Activated CD8-positive, alpha-beta memory T cell treated with anti-CD3 and anti-CD28 coated beads, Interleukin-2, amount 10 ng/mL, durations not matched to agents 7 days and 5 days (primary cell): ENCODE measurements at regions not wholly inside any gene's neighbourhood (a gene's known extent, or its start where the extent isn't known, plus 50 kb on each side); places are given as distances from the start of the nearest gene placed in this dataset.

Experiments
- ATAC-seq: fragments of 150-1000 bp; cut with Tn5 transposase; one replicate; pipeline ENCODE4 v1.10.0; 2021; ENCODE audit warnings: moderate library complexity
- CTCF ChIA-PET: fragments of 350-600 bp; sonication (Branson Sonifier 250); formaldehyde crosslinking; loops from one replicate; lab custom pipeline; 2021; ENCODE audit warnings: antibody characterized with exemption; lab: Charles Lee
- DNase-seq: peaks from one replicate; pipeline ENCODE4 v3.0.0-alpha.2; 2020
- H3K27ac Mint-ChIP-seq: one replicate; pipeline ENCODE4 v1.8.0; 2021; ENCODE audit warnings: mild to moderate bottlenecking, mixed read lengths
- H3K27me3 Mint-ChIP-seq: one replicate; pipeline ENCODE4 v1.8.0; 2021; ENCODE audit warnings: mixed read lengths
- H3K36me3 Mint-ChIP-seq: one replicate; pipeline ENCODE4 v1.8.0; 2021; ENCODE audit warnings: mild to moderate bottlenecking, mixed read lengths
- H3K4me1 Mint-ChIP-seq: one replicate; pipeline ENCODE4 v1.8.0; 2021; ENCODE audit warnings: mixed read lengths
- H3K4me3 Mint-ChIP-seq: one replicate; pipeline ENCODE4 v1.8.0; 2021; ENCODE audit warnings: mild to moderate bottlenecking, moderate library complexity, mixed read lengths
- H3K9me3 Mint-ChIP-seq: one replicate; pipeline ENCODE4 v1.8.0; 2022; ENCODE audit warnings: low read depth, mixed read lengths

DNA sequence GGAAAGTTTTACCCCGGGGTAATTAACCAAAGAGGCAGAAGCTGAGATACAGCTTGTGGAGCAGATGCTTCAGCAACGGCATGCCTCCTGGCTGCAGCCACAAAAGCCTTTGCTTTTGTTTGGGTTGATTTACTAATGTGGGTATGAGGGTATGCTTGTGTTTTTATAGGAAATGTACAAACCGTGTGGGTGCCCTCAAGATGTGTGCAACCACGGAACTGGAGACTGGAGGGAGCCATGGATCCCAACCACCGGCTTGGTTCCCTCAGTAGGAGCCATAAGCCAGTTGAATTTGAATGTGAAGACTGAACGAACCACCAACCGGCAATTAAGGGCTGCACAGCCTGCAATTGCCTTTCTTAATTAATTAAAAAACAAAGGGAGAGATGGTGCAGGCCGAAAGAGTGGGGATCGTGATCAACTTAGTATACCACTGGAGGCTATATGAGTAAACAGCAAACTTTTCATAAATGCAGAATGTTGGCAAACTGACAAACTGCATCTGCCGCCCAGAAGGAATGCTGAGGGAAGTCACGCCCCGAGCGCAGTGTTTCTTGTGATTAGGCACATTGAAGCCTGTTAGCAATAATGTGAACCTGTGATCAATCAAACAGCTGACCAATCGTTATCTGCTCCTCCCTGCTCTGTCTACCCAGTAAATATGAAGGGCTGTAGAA, 104.1 kb downstream of the DISP1 start:
- no peak overlapping the region for H3K4me3 Mint-ChIP-seq
- DNase-seq = no peak
- CTCF ChIA-PET = interaction anchor here (1.3 kb wide), 1 partner anchor 11 kb away, joined by 3 read pairs; no protein-coding TSS in a partner anchor
- H3K27me3 Mint-ChIP-seq = no peaks in the 10 kb centered on the region
- peaks cover 6% of the 10 kb centered on the region for H3K36me3 Mint-ChIP-seq
- no peak overlapping the region for H3K27ac Mint-ChIP-seq
- no peak for ATAC-seq
- H3K4me1 Mint-ChIP-seq = no peaks in the 10 kb centered on the region
- H3K9me3 Mint-ChIP-seq = peaks cover 4% of the 10 kb centered on the region

DNA sequence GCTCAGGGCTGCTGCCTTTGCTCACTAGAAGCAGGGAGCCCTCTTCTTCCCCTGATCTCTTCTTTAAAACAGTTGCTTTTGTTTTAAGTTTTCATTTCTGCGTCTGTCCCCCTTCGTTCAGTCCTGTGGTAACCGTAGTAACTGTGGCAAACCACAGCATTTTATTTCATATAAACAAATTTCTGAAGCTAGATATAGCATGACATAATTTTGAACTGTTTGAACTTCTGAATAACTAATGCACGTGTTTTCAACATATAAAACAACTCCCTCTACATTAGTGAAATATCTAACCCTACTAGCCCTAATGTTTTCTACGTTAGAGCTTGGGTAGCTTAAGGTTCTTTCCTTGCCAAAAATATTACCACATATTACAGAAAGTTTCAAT, 104.6 kb downstream of the DISP1 start:
- no peak for ATAC-seq
- Mint-ChIP-seq H3K27ac (no peak overlapping the region), H3K4me3 (no peak overlapping the region), H3K4me1 (no peaks in the 10 kb centered on the region), H3K36me3 (peaks cover 6% of the 10 kb centered on the region), H3K9me3 (peaks cover 4% of the 10 kb centered on the region), H3K27me3 (no peaks in the 10 kb centered on the region)
- DNase-seq = no peak
- CTCF ChIA-PET = interaction anchor here (1.3 kb wide), 1 partner anchor 11 kb away, joined by 3 read pairs; no protein-coding TSS in a partner anchor

DNA sequence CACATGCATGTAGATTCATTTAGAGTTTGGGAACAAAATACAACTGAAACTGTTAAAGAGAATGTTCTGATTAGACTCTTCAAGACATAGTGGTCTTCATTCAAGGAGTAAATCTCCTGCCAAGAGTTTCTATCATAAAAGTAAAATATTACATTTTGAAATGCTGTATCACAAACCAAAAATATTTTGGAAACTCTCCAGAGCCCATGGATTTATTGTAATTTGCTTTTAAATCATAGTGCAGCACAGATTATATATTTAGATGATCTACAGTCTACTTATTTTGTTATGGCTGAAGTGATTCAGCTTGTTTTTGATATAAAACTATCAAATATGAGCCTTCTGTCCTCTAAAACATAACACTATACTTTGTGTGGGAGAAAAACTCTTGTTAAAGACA, 105.3 kb downstream of the DISP1 start:
- Mint-ChIP-seq H3K27ac (no peak overlapping the region), H3K27me3 (no peaks in the 10 kb centered on the region), H3K9me3 (peaks cover 4% of the 10 kb centered on the region), H3K4me1 (no peaks in the 10 kb centered on the region), H3K36me3 (peaks cover 6% of the 10 kb centered on the region), H3K4me3 (no peak overlapping the region)
- ATAC-seq = no peak
- CTCF ChIA-PET = no interaction called here
- DNase-seq = no peak

DNA sequence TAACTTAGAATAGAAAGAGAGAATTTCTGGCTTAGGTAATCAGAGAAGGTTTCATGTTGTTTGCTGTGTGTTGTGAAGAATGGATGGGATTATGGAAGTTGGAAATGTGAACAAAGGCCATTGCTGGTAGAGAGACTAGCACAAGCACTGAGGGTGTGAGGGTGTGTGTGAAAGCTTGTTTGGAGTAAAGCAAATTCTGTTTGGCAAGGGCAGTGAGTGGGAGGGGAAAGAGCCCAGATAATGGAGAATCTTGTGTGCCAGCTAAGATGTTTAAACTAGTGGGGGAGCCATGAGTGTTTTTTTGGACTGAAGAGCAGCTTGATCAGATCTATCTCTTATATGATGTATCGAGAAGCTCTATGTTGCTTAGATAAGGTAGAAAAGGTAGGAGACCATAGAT, 107.1 kb downstream of the DISP1 start:
- DNase-seq (no peak), ATAC-seq (no peak)
- no peak overlapping the region for H3K4me3 Mint-ChIP-seq
- H3K27ac Mint-ChIP-seq = no peak overlapping the region
- no peaks in the 10 kb centered on the region for H3K4me1 Mint-ChIP-seq
- H3K27me3 Mint-ChIP-seq = no peaks in the 10 kb centered on the region
- peaks cover 4% of the 10 kb centered on the region for H3K9me3 Mint-ChIP-seq
- peaks cover 6% of the 10 kb centered on the region for H3K36me3 Mint-ChIP-seq
- CTCF ChIA-PET = no interaction called here

DNA sequence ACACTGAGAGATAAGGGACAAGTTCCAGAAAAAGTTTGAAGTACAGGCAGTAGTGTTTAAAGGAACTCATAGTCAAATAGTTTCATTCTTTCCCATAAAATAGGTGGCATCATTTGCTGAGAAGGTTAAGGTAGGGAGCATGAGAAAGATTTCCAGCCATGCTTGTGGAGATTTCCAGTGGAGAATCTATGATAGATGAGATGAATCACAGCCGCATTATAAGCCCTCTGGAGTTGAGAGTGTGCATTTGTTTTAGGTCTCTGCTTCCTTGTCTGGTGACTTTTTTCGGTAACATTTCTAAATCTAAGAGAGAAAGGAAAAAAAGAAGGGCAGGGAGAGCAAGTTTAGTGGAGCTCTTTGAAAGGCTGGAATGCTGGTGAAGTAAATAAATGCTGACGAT, 108.7 kb downstream of the DISP1 start:
- no peak overlapping the region for H3K4me3 Mint-ChIP-seq
- no peak overlapping the region for H3K27ac Mint-ChIP-seq
- ATAC-seq = no peak
- H3K9me3 Mint-ChIP-seq = no peaks in the 10 kb centered on the region
- H3K4me1 Mint-ChIP-seq = no peaks in the 10 kb centered on the region
- CTCF ChIA-PET = no interaction called here
- H3K36me3 Mint-ChIP-seq = no peaks in the 10 kb centered on the region
- DNase-seq = no peak
- H3K27me3 Mint-ChIP-seq = no peaks in the 10 kb centered on the region

DNA sequence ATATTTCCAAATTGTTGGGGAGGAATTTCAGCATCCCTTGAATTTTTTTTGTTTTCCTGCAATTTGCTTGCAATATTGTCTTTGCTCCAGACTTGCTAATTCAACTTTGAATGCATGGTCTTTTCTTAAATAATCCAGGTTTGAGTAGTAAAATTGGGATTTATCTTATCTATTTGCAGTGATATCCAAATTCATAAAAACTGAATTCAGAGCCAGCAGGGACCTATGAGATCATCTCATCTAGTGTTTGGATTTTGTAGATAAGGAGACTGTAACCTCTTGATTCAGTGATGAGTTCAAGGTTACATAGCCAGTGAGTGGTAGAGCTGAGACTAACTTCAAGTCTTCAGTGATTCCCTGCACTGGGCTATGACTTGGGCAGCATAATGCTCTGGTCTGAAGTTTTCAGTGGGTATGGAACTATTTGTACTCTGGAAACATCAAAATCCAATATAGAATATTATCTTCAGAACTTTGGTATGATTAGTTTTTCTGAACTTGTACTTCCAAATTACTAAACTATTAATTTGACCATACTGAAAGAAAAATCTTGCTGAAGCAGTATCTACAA, 109.4 kb downstream of the DISP1 start:
- CTCF ChIA-PET = no interaction called here
- no peak for DNase-seq
- no peak for ATAC-seq
- no peaks in the 10 kb centered on the region for H3K36me3 Mint-ChIP-seq
- no peak overlapping the region for H3K27ac Mint-ChIP-seq
- no peaks in the 10 kb centered on the region for H3K4me1 Mint-ChIP-seq
- H3K4me3 Mint-ChIP-seq = no peak overlapping the region
- H3K9me3 Mint-ChIP-seq = no peaks in the 10 kb centered on the region
- no peaks in the 10 kb centered on the region for H3K27me3 Mint-ChIP-seq

- no peak for ATAC-seq
- no peak for DNase-seq
- H3K27me3 Mint-ChIP-seq = no peaks in the 10 kb centered on the region
- H3K36me3 Mint-ChIP-seq = no peaks in the 10 kb centered on the region
- H3K4me1 Mint-ChIP-seq = no peaks in the 10 kb centered on the region
- no peak overlapping the region for H3K27ac Mint-ChIP-seq
- CTCF ChIA-PET = no interaction called here
- H3K9me3 Mint-ChIP-seq = no peaks in the 10 kb centered on the region
- no peak overlapping the region for H3K4me3 Mint-ChIP-seq
Measured at GRCh38 chr1:222926566-222926965, 111.7 kb downstream of the DISP1 start.

- no peaks in the 10 kb centered on the region for H3K4me1 Mint-ChIP-seq
- H3K27me3 Mint-ChIP-seq = no peaks in the 10 kb centered on the region
- no peak for ATAC-seq
Measured at GRCh38 chr1:222927031-222927430, 112.2 kb downstream of the DISP1 start.

GRCh38 chr1:222928212-222928611, 113.4 kb downstream of the DISP1 start:
- Mint-ChIP-seq H3K9me3 (no peaks in the 10 kb centered on the region), H3K27me3 (no peaks in the 10 kb centered on the region), H3K4me1 (no peaks in the 10 kb centered on the region), H3K4me3 (no peak overlapping the region), H3K36me3 (no peaks in the 10 kb centered on the region), H3K27ac (no peak overlapping the region)
- CTCF ChIA-PET = interaction anchor here (1.2 kb wide), 1 partner anchor 81 kb away, joined by 3 read pairs; no protein-coding TSS in a partner anchor
- DNase-seq = no peak
- no peak for ATAC-seq

More at GRCh38 chr1:222927031-222927430, 112.2 kb downstream of the DISP1 start:
- DNase-seq = no peak
- Mint-ChIP-seq H3K9me3 (no peaks in the 10 kb centered on the region), H3K36me3 (no peaks in the 10 kb centered on the region), H3K27ac (no peak overlapping the region), H3K4me3 (no peak overlapping the region)
- CTCF ChIA-PET = no interaction called here

- no peak overlapping the region for H3K27ac Mint-ChIP-seq
- no peaks in the 10 kb centered on the region for H3K36me3 Mint-ChIP-seq
- no peak overlapping the region for H3K4me3 Mint-ChIP-seq
- H3K27me3 Mint-ChIP-seq = no peaks in the 10 kb centered on the region
- no peaks in the 10 kb centered on the region for H3K4me1 Mint-ChIP-seq
- CTCF ChIA-PET = interaction anchor here (1.0 kb wide), 1 partner anchor 11 kb away, joined by 3 read pairs; no protein-coding TSS in a partner anchor
- H3K9me3 Mint-ChIP-seq = no peaks in the 10 kb centered on the region
- DNase-seq (no peak), ATAC-seq (no peak)
Measured at GRCh38 chr1:222930070-222930469, 115.2 kb downstream of the DISP1 start.

GRCh38 chr1:222931023-222931422, 116.2 kb downstream of the DISP1 start:
- Mint-ChIP-seq H3K4me3 (no peak overlapping the region), H3K27me3 (no peaks in the 10 kb centered on the region), H3K9me3 (no peaks in the 10 kb centered on the region), H3K4me1 (no peaks in the 10 kb centered on the region), H3K27ac (no peak overlapping the region), H3K36me3 (no peaks in the 10 kb centered on the region)
- CTCF ChIA-PET = no interaction called here
- ATAC-seq (no peak), DNase-seq (no peak)

- no peaks in the 10 kb centered on the region for H3K27me3 Mint-ChIP-seq
- no peaks in the 10 kb centered on the region for H3K36me3 Mint-ChIP-seq
- ATAC-seq = no peak
- H3K4me3 Mint-ChIP-seq = no peak overlapping the region
- no peaks in the 10 kb centered on the region for H3K4me1 Mint-ChIP-seq
- no peak overlapping the region for H3K27ac Mint-ChIP-seq
- H3K9me3 Mint-ChIP-seq = no peaks in the 10 kb centered on the region
- no peak for DNase-seq
- CTCF ChIA-PET = no interaction called here
Measured at GRCh38 chr1:222933273-222933672, 118.4 kb downstream of the DISP1 start.

- ATAC-seq = no peak
- Mint-ChIP-seq H3K27me3 (no peaks in the 10 kb centered on the region), H3K27ac (no peak overlapping the region), H3K36me3 (no peaks in the 10 kb centered on the region), H3K9me3 (no peaks in the 10 kb centered on the region), H3K4me1 (no peaks in the 10 kb centered on the region), H3K4me3 (no peak overlapping the region)
- DNase-seq = no peak
- CTCF ChIA-PET = no interaction called here
Measured at GRCh38 chr1:222935239-222935900, 120.5 kb downstream of the DISP1 start.

- DNase-seq (no peak), ATAC-seq (no peak)
- CTCF ChIA-PET = no interaction called here
- H3K27ac Mint-ChIP-seq = no peak overlapping the region
- no peaks in the 10 kb centered on the region for H3K9me3 Mint-ChIP-seq
- no peaks in the 10 kb centered on the region for H3K4me1 Mint-ChIP-seq
- no peaks in the 10 kb centered on the region for H3K27me3 Mint-ChIP-seq
- H3K36me3 Mint-ChIP-seq = no peaks in the 10 kb centered on the region
- H3K4me3 Mint-ChIP-seq = no peak overlapping the region
Measured at GRCh38 chr1:222936042-222936441, 121.2 kb downstream of the DISP1 start.
